ENCODE measurements at regions not wholly inside any gene's neighbourhood (a gene's known extent, or its start where the extent isn't known, plus 50 kb on each side); places are given as distances from the start of the nearest gene placed in this dataset.

- no peaks in the 10 kb centered on the region for H3K27me3 Mint-ChIP-seq (ENCODE audit: low read depth)
- TF ChIP-seq CTCF (IDR thresholded peaks at IDR 0.05; ENCODE audit: unreplicated experiment in 3 of 3) = no peak
- H3K36me3 Mint-ChIP-seq (ENCODE audit: low read depth) = no peaks in the 10 kb centered on the region
These were observed 89.8 kb downstream of the EDNRB start for GRCh38 chr13:77828799-77829198.

GRCh38 chr13:77827332-77827731, 91.3 kb downstream of the EDNRB start:
- Mint-ChIP-seq H3K4me3 (no peak overlapping the region), H3K36me3 (ENCODE audit: low read depth) (no peaks in the 10 kb centered on the region), H3K4me1 (peaks cover 14% of the 10 kb centered on the region), H3K27ac (peak overlapping the region in 2 of 3 experiments; percentile 23 to 46), H3K9me3 (no peaks in the 10 kb centered on the region), H3K27me3 (ENCODE audit: low read depth) (no peaks in the 10 kb centered on the region)
- no peak for TF ChIP-seq CTCF (IDR thresholded peaks at IDR 0.05; ENCODE audit: unreplicated experiment in 3 of 3)

More at GRCh38 chr13:77828799-77829198, 89.8 kb downstream of the EDNRB start:
- Mint-ChIP-seq H3K4me1 (peaks cover 25% of the 10 kb centered on the region), H3K9me3 (no peaks in the 10 kb centered on the region), H3K27ac (peak overlapping the region; percentile 67 to 80 (median 70)), H3K4me3 (no peak overlapping the region)

GRCh38 chr13:77820431-77821149, 98.0 kb downstream of the EDNRB start:
- Mint-ChIP-seq H3K9me3 (no peaks in the 10 kb centered on the region), H3K27ac (peak overlapping the region in 2 of 3 experiments; percentile 9 to 17), H3K27me3 (ENCODE audit: low read depth) (no peaks in the 10 kb centered on the region), H3K36me3 (ENCODE audit: low read depth) (no peaks in the 10 kb centered on the region), H3K4me1 (no peaks in the 10 kb centered on the region), H3K4me3 (no peak overlapping the region)
- TF ChIP-seq CTCF (IDR thresholded peaks at IDR 0.05; ENCODE audit: unreplicated experiment in 3 of 3) = peak in 1 of 3 experiments; percentile 9

DNA sequence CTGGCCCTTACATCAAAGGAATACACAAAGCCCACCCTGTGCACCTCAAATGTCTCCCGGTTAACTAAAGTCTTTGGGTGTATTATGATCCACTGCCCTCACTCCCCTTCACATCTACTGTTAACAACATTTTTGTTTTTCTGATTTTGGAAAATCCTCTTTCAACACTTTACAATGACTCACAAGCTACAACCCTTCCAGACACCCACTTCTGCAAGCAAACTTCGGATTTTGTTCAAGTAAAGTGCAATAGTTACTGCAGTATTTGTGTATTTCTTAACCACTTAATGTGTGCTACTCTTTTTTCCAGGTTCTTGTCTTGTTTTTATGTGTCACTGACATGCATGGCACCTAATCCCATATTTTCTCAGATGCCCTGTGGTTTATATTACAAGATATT, 101.1 kb downstream of the EDNRB start:
- Mint-ChIP-seq H3K9me3 (no peaks in the 10 kb centered on the region), H3K36me3 (ENCODE audit: low read depth) (no peaks in the 10 kb centered on the region), H3K27ac (no peak overlapping the region), H3K4me1 (no peaks in the 10 kb centered on the region), H3K27me3 (ENCODE audit: low read depth) (no peaks in the 10 kb centered on the region), H3K4me3 (no peak overlapping the region)
- no peak for TF ChIP-seq CTCF (IDR thresholded peaks at IDR 0.05; ENCODE audit: unreplicated experiment in 3 of 3)

GRCh38 chr13:77815330-77815729, 103.3 kb downstream of the EDNRB start:
- Mint-ChIP-seq H3K4me3 (no peak overlapping the region), H3K36me3 (ENCODE audit: low read depth) (no peaks in the 10 kb centered on the region), H3K4me1 (no peaks in the 10 kb centered on the region), H3K27me3 (ENCODE audit: low read depth) (no peaks in the 10 kb centered on the region), H3K27ac (no peak overlapping the region), H3K9me3 (no peaks in the 10 kb centered on the region)
- TF ChIP-seq CTCF (IDR thresholded peaks at IDR 0.05; ENCODE audit: unreplicated experiment in 3 of 3) = no peak

Measured in nephron (organoid).